Astrocyte of the cerebellum (primary cell): ENCODE measurements at regions not wholly inside any gene's neighbourhood (a gene's known extent, or its start where the extent isn't known, plus 50 kb on each side); places are given as distances from the start of the nearest gene placed in this dataset.
"Not testable (repeated sequence)": the region's sequence is repeated elsewhere in the genome, so short reads cannot be mapped to it uniquely, and the experiment has no call there.

ENCODE experiments used
- DNase-seq: peaks from one replicate; pipeline ENCODE4 v3.0.0-alpha.2; 2011; ENCODE audit warnings: low read depth
- H3K4me3 ChIP-seq: 2 replicates; pipeline ENCODE4 v1.5.1; 2011; ENCODE audit warnings: mild to moderate bottlenecking, low read depth, low read length, moderate library complexity
- CTCF ChIP-seq: IDR thresholded peaks from 2 replicates; pipeline ENCODE4 v1.5.1; 2012; ENCODE audit warnings: low read length, low read depth, moderate library complexity, mild to moderate bottlenecking; ENCODE audit errors: missing control alignments
- in situ Hi-C: cut with HindIII; loops from 2 replicates; pipeline ENCODE4 v1.10.0; 2017; ENCODE audit warnings: low sequenced_read_pairs

- DNase-seq: no peak
- no peak for TF ChIP-seq CTCF
- H3K4me3 ChIP-seq: no peak overlapping the region
- in situ Hi-C loops: no loop called here
Observed at GRCh38 chr5:25416960-25417359, 772.2 kb upstream of the CDH10 start.

- TF ChIP-seq CTCF: no peak
- H3K4me3 ChIP-seq: no peak overlapping the region
- in situ Hi-C loops: no loop called here
- DNase-seq: no peak
Observed at GRCh38 chr5:25415970-25416369, 771.2 kb upstream of the CDH10 start.

DNA sequence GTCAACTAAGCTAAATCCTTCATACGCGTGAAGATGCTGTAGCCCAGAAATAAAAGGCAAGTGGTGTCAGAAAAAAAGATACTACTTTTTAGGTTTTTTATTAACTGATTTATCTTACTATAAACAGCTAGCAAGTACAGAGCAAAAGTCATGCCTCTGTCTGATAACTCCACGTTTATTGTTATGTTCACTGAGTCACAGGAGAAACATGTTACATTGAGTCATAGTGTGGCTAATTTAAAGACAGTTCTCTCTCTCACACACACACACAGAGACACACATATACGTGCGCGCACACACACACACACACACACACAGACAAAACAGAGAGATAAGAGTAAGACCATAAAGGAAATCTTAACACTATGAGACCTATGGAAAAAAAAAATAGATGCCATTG is 770.0 kb upstream of the CDH10 start:
- no peak for TF ChIP-seq CTCF
- in situ Hi-C loops: no loop called here
- no peak for DNase-seq
- no peak overlapping the region for H3K4me3 ChIP-seq

DNA sequence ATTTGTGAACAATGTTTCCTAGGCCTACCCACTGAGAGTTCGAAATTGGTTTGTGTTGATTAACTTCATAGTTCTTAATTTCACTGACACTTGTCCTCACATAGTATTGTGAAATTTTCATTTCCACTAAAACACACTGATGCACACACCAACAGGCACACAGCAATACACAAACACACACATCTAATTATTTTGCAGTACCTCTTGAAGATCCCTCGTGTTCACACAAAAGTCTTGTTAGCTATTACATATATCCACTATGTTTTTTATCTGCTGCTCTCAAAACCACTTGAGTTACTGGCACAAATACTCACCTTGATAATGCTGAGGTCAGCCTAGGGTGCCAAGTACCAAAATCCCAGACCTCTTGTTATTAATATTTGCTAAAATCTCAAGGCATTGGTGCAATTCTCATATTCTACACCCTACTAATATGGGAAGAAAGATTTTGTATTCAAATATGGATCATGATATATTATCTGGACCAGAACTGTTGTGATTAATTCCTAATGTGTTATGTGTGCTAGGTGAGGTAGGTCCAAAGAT is 767.4 kb upstream of the CDH10 start:
- in situ Hi-C loops: no loop called here

DNA sequence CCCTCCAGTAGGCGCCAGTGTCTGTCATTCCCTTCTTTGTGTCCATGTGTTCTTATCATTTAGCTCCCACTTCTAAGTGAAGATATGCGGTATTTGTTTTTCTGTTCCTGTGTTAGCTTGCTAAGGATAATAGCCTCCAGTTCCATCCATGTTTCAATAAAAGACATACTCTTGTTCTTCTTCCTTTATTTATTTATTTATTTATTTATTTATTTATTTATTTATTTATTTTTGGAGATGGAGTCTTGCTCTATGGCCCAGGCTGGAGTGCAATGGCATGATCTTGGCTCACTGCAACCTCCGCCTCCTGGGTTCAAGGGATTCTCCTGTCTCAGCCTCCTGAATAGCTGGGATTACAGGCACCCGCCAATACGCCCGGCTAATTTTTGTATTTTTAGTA is 762.6 kb upstream of the CDH10 start:
- DNase-seq, in situ Hi-C loops, H3K4me3 ChIP-seq: not testable (repeated sequence)

More for the DNA sequence above, 767.4 kb upstream of the CDH10 start:
- no peak for TF ChIP-seq CTCF
- no peak overlapping the region for H3K4me3 ChIP-seq
- no peak for DNase-seq

- no peak for TF ChIP-seq CTCF
- in situ Hi-C loops: no loop called here
- no peak for DNase-seq
- no peak overlapping the region for H3K4me3 ChIP-seq
Observed at GRCh38 chr5:25405850-25406249, 761.1 kb upstream of the CDH10 start.

GRCh38 chr5:25399878-25400480 is 755.2 kb upstream of the CDH10 start:
- in situ Hi-C loops: no loop called here
- no peak for TF ChIP-seq CTCF
- H3K4me3 ChIP-seq: no peak overlapping the region
- DNase-seq: no peak
